GM12878 (cell line): ENCODE measurements at regions not wholly inside any gene's neighbourhood (a gene's known extent, or its start where the extent isn't known, plus 50 kb on each side); places are given as distances from the start of the nearest gene placed in this dataset.

ENCODE experiments used
- ATAC-seq: fragments of 200-7000 bp; cut with Tn5 transposase; 3 replicates; pipeline ENCODE4 v1.9.1; 2020; ENCODE audit warnings: mild to moderate bottlenecking, moderate library complexity
- BruUV-seq: library from RNA; stranded (reverse); fragments of 400-500 nt; replicated peaks from 2 replicates; lab custom pipeline; 2021; lab: Mats Ljungman, UMichigan
- CTCF ChIA-PET: fragments of 300-600 bp; sonication (Branson Sonifier 250); formaldehyde crosslinking; extraction: SDS; loops from one replicate; lab custom pipeline; 2021; ENCODE audit warnings: inconsistent platforms; lab: Yijun Ruan, JAX
- POLR2A ChIA-PET: fragments of 350-600 bp; formaldehyde crosslinking; extraction: SDS; loops from one replicate; lab custom pipeline; 2021; ENCODE audit warnings: inconsistent platforms; lab: Charles Lee
- RAD21 ChIA-PET: fragments of 300-600 bp; sonication (Branson Sonifier 250); formaldehyde crosslinking; loops from one replicate; lab custom pipeline; 2023; ENCODE audit warnings: antibody characterized with exemption; ENCODE audit not compliant: unreplicated experiment; lab: Charles Lee
- SMC1A ChIA-PET: fragments of 300-600 bp; sonication (Branson Sonifier 250); formaldehyde crosslinking; loops from one replicate; lab custom pipeline; 2023; ENCODE audit not compliant: unreplicated experiment, uncharacterized antibody; lab: Charles Lee
- DNase-seq: peaks from one replicate; pipeline ENCODE4 v3.0.0-alpha.2; 2011; ENCODE audit warnings: low read depth, low spot score
- FAIRE-seq: peaks from 3 replicates; lab custom pipeline; 2011; peaks lifted over from hg19 to GRCh38; lab: Jason Lieb, UNC
- H2AFZ ChIP-seq: 2 replicates; pipeline ENCODE4 v1.6.0; 2011; ENCODE audit warnings: low read depth, low read length, control low read depth; ENCODE audit not compliant: control insufficient read depth
- H3K27ac ChIP-seq: 2 replicates; pipeline ENCODE4 v1.5.1; 2011; ENCODE audit warnings: control low read depth; ENCODE audit not compliant: control insufficient read depth, insufficient read depth
- H3K27me3 ChIP-seq, 2 experiments: replicated peaks in 1 of 2; 2 replicates each; pipeline versions ENCODE4 v1.6.0 to v1.6.1; 2011; ENCODE audit warnings: low read length in 1 of 2; ENCODE audit not compliant: control insufficient read depth in 2 of 2, insufficient read depth in 2 of 2
- H3K36me3 ChIP-seq, 2 experiments: 2 replicates each; pipeline ENCODE4 v1.5.1; 2011; ENCODE audit warnings: low read length in 1 of 2; ENCODE audit not compliant: control insufficient read depth in 2 of 2, insufficient read depth in 2 of 2
- H3K4me1 ChIP-seq: 2 replicates; pipeline ENCODE4 v1.6.1; 2011; ENCODE audit warnings: mild to moderate bottlenecking, low read length, moderate library complexity, mixed read lengths; ENCODE audit not compliant: control insufficient read depth, insufficient read depth
- H3K4me2 ChIP-seq: 2 replicates; pipeline ENCODE4 v1.6.0; 2011; ENCODE audit warnings: control low read depth; ENCODE audit not compliant: control insufficient read depth, insufficient read depth
- H3K4me3 ChIP-seq: fragments of 200-600 bp; sonication (generic); 2 replicates; pipeline ENCODE4 v1.5.1; 2016
- H3K79me2 ChIP-seq: 2 replicates; pipeline ENCODE4 v1.6.0; 2011; ENCODE audit warnings: low read length; ENCODE audit not compliant: control insufficient read depth, insufficient read depth
- H3K9ac ChIP-seq: 2 replicates; pipeline ENCODE4 v1.8.0; 2011; ENCODE audit warnings: low read length, control low read depth, mixed read lengths; ENCODE audit not compliant: control insufficient read depth, insufficient read depth
- H3K9me3 ChIP-seq: replicated peaks from 3 replicates; pipeline ENCODE4 v1.5.1; 2011; ENCODE audit warnings: mild to moderate bottlenecking, low read length; ENCODE audit not compliant: control insufficient read depth, insufficient read depth
- H4K20me1 ChIP-seq: 2 replicates; pipeline ENCODE4 v1.6.0; 2011; ENCODE audit not compliant: control insufficient read depth, insufficient read depth
- ASH2L ChIP-seq: fragments of 300-600, 200-600 bp; sonication (generic); IDR thresholded peaks from 2 replicates; pipeline ENCODE4 v1.6.1; 2017; ENCODE audit warnings: low read depth, mild to moderate bottlenecking, borderline replicate concordance
- ATF2 ChIP-seq: IDR thresholded peaks from 2 replicates; pipeline ENCODE4 v1.6.1; 2012; ENCODE audit warnings: low read length, inconsistent platforms
- CBX3 ChIP-seq: fragments of 200-600 bp; sonication (generic); IDR thresholded peaks from 2 replicates; pipeline ENCODE4 v1.6.1; 2016; ENCODE audit warnings: low read depth, borderline replicate concordance
- CUX1 ChIP-seq: IDR thresholded peaks from 2 replicates; pipeline ENCODE4 v1.6.1; 2012; ENCODE audit warnings: improper control_type of control experiment, low read depth, low read length; ENCODE audit not compliant: insufficient replicate concordance
- EED ChIP-seq: sonication (generic); IDR thresholded peaks from 2 replicates; pipeline ENCODE4 v1.6.1; 2016; ENCODE audit warnings: antibody characterized with exemption, low read depth
- IRF3 ChIP-seq: fragments of 450-650 bp; IDR thresholded peaks from 2 replicates; pipeline ENCODE4 v1.6.1; 2014; ENCODE audit warnings: mild to moderate bottlenecking
- MXI1 ChIP-seq: fragments of 150-350 bp; IDR thresholded peaks from 2 replicates; pipeline ENCODE4 v1.6.1; 2011; ENCODE audit warnings: low read depth, mild to moderate bottlenecking, inconsistent platforms, low read length, improper control_type of control experiment
- MYC ChIP-seq: IDR thresholded peaks from 2 replicates; pipeline ENCODE4 v1.6.1; 2011; ENCODE audit warnings: mild to moderate bottlenecking, low read length, moderate library complexity, inconsistent platforms; ENCODE audit not compliant: insufficient read depth, insufficient replicate concordance, insufficient read length, severe bottlenecking
- POLR2AphosphoS5 ChIP-seq: IDR thresholded peaks from 2 replicates; pipeline ENCODE4 v1.6.1; 2011; ENCODE audit warnings: mild to moderate bottlenecking, low read length, inconsistent platforms
- RELB ChIP-seq: fragments of 450-650 bp; IDR thresholded peaks from 2 replicates; pipeline ENCODE4 v1.6.1; 2017; ENCODE audit warnings: low read depth, mild to moderate bottlenecking, moderate library complexity
- SKIL ChIP-seq: fragments of 450-650 bp; IDR thresholded peaks from 2 replicates; pipeline ENCODE4 v1.6.1; 2017; ENCODE audit warnings: mild to moderate bottlenecking, low read depth, inconsistent platforms; ENCODE audit not compliant: poor library complexity, severe bottlenecking
- ZSCAN29 ChIP-seq: fragments of 450-650 bp; IDR thresholded peaks from 2 replicates; pipeline ENCODE4 v1.6.1; 2017; ENCODE audit warnings: mild to moderate bottlenecking, moderate library complexity
- WGBS: methylation state at CpG from one replicate; pipeline ENCODE4 v1.1.6; 2016; ENCODE audit warnings: low lambda C conversion rate; ENCODE audit not compliant: insufficient replicate concordance, insufficient coverage; ENCODE audit errors: missing lambda C conversion rate; 5-methylcytosine and 5-hydroxymethylcytosine counted together
- in situ Hi-C: fragments of 300-500 bp; cut with MboI; formaldehyde crosslinking; loops from 9 replicates; pipeline ENCODE4 v1.14.3; 2018; ENCODE audit warnings: mixed read lengths
- intact Hi-C: fragments of 100-400 bp; cut with micrococcal nuclease; formaldehyde crosslinking; loops from one replicate; pipeline ENCODE4 v1.14.2; 2022; ENCODE audit not compliant: unreplicated experiment

GRCh38 chr18:76756531-76757253 lies 65.7 kb upstream of the ZNF236 start:
- 44% methylated on average over 23 of the region's 23 CpGs for WGBS
- Histone ChIP-seq H3K4me2 (no peak overlapping the region), H2AFZ (no peak overlapping the region), H3K9ac (no peak overlapping the region), H3K79me2 (no peaks in the 10 kb centered on the region), H3K4me1 (no peaks in the 10 kb centered on the region), H3K36me3 (no peaks in the 10 kb centered on the region), H3K9me3 (no peaks in the 10 kb centered on the region), H3K27me3 (no peaks in the 10 kb centered on the region), H3K27ac (no peak overlapping the region), H4K20me1 (no peaks in the 10 kb centered on the region), H3K4me3 (no peak overlapping the region)
- RAD21 ChIA-PET: no interaction called here
- ATAC-seq (no peak), DNase-seq (no peak), FAIRE-seq (no peak)
- TF ChIP-seq EED (no peak), SKIL (no peak), ASH2L (no peak), CUX1 (no peak), IRF3 (no peak), ATF2 (no peak), MXI1 (no peak), MYC (no peak), ZSCAN29 (no peak), CBX3 (no peak), RELB (no peak), POLR2AphosphoS5 (no peak)
- CTCF ChIA-PET: no interaction called here
- POLR2A ChIA-PET: no interaction called here
- SMC1A ChIA-PET: no interaction called here
- in situ Hi-C loops (no loop called here), intact Hi-C loops (no loop called here)
- no TSS peak for BruUV-seq
